GF-D8 (cell line): ENCODE measurements at regions not wholly inside any gene's neighbourhood (a gene's known extent, or its start where the extent isn't known, plus 50 kb on each side); places are given as distances from the start of the nearest gene placed in this dataset.

Experiments
- DNase-seq: peaks from one replicate; lab custom pipeline; 2025; lab: John Stamatoyannopoulos, UW

DNA sequence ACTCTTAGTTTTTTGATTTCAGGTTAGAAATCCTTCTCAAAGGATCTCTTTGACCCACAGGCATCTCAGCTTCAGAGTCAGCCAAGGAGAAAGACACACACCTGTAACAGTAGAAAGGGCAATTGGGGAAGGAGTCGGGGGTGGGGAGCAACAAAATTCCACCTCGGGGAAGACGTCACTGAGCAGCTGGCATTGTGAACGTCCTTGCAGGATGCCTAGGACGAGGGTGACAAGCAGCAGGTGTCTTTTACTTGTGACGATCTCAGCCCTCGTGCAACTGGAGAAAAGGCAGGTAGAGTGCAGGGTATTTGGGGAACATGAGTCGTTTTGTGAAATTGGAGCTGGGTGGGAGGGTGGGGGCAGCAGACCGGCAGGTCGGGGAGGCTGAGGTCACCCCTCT is 627.0 kb downstream of the ACTR3B start:
- DNase-seq = no peak

DNA sequence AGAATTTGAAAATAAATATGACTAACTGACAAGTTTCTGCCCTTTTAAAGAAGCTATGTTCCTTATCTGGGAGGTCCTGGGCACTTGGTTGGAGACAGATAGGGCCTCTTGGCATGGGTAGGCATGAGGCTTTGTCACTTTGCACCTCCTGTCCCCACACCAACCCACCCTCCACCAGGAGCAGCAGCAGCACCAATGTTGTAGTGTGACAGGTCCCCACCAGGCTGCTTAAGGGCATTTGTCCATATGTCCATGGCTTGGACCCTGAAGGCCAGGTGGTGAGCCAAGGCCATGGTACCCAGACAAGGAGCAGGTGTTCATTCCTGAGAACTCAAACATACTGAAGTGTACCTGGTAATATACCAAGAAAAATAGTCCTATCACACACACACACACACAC is 629.1 kb downstream of the ACTR3B start:
- DNase-seq = no peak

DNA sequence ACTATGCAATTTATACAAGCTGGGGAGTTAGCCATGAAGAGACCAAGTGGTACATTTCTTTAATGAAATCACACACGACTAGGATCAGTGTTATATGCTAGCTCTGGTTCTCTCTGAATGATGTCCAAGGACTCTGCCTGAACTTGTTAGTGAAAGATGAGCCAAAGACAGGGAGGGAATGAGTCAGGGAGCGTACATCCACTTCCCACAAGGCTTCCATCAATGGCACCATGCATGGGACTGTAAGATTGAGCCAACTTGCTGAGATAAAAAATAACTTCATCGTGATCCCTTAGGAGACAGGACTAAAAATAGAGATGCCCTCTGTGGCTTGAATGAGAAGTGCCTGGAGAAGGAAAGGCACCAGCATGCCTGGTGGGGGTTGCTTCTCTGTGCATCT is 629.7 kb downstream of the ACTR3B start:
- DNase-seq = no peak

DNA sequence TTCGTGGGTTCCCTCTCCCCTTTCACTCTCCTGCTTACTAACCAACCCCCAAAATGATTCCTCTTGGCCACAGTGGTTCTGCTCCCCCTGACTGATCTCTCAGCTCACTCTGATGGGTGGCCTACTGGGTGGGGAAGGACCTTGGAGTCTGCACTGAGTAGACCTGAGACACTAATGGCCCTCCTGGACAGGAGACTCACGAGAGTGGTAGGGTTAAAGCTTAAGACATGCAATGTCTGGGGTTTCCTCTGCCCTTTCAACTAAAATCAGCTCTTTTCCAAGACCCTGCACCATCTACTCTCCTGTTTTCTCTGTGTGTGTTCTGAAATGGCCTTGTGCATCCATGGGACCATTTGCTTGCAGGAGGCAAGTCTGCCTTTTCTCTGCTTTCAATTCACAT is 631.4 kb downstream of the ACTR3B start:
- DNase-seq = no peak

DNA sequence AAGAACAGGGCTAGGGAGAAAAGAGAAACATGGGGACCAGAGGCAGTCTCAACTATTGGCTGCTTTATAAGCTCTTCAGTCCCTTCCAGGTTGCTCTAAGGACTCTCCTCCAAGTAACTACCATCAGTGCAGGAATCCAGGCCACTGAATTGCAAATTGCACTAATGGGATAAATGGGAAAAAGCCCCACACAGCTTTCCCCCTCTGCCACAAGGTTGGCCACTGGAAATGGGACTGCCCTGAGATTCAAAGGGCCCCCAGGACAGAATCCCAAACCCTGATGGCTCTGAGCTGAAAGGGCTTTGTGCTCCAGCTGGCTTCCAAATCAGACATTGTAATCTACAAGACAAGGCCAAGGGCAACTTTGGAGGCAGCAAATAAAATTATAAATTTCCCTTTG is 633.2 kb downstream of the ACTR3B start:
- no peak for DNase-seq

DNA sequence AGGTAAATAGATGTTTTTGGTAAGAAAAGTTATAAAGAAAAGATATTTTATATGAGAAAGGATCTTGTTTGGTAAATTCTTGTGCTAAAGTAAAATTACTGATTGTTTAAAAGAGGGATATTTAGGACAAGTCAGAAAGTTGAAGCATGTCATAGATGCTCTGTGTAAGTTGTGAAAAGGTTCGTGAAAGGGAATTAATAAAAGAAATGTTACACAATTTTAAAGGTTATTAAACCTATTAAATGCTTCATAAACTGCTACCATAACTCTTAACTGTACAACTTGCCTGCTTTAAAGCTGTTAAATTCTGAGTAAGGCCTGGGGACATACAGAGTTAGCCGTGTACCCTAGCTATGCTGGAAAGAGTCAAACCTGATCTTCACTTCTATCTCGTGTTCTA is 634.1 kb downstream of the ACTR3B start:
- DNase-seq = no peak

DNA sequence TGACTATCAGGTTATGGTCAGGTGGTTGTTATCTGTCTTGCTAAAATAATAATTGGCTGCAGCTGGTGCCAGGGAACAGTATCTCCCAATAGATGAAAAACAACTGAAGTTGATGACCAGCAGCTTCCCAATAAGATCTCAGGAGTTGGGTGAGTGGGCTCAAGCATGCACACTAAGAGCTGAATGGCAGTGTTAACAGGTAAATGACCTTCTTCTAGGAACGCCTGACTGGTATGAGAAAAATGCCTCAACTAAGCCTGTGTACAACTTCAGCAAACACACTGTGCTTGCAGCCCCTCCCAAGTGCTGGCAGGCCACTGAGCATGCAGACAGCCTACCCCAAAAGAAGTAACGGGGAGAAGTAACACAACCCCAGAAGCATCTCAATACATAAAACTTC is 636.9 kb downstream of the ACTR3B start:
- no peak for DNase-seq

DNA sequence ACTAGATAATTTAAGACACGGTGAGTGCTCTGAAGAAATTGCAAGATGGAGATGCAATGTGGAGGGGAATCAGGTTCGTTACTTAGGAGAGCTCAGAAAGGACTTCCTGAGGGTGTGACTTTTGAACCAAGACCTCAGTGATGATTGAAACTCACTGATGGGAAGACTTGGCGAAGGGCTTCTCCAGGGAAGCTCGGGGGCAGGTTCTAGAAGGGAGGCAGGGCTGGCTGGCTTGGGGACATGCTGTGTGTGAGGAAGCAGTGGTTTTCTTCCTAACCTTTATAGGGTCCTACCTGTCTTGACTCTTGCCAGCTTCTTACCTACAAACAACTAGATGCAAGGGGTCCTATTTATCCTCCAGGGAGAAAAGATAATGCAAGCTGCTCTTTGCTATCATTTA is 637.9 kb downstream of the ACTR3B start:
- no peak for DNase-seq

DNA sequence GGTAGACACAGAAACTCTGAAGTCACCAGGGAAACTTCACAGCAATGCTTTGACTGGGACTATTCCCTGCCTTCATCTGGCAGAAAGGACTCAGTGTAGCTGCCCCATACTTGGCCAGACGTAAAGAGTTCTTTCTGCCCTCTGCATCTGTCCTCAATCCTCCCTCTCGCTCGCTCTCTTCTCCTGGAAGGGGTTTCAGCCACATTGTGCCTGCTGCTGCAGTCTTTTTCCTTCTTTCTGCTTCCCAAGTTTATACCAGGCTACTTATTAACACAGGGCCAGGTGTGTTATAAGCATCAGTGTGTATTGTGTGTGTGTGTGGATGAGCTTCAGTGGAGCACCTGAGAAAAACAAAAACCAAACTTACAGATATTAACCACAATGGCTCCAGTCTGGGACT is 638.4 kb downstream of the ACTR3B start:
- DNase-seq = no peak

DNA sequence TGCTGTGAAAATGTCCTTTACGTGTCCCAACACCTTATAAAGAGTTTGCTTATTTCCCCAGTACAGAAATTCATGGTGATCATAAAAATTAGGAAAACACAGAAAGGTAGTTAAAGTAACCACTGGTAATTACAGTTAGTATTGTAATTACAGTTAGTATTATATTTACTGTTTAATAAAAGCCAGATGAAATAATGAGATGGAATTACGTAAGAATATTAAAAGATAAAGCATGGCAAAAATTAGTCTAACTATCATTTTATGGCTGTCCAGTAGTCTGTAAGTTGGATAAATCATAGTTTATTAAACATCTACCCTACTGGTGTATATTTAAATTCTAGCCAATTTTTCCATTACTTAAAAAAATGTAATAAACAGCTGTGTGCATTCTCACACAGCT is 638.8 kb downstream of the ACTR3B start:
- DNase-seq = no peak

DNA sequence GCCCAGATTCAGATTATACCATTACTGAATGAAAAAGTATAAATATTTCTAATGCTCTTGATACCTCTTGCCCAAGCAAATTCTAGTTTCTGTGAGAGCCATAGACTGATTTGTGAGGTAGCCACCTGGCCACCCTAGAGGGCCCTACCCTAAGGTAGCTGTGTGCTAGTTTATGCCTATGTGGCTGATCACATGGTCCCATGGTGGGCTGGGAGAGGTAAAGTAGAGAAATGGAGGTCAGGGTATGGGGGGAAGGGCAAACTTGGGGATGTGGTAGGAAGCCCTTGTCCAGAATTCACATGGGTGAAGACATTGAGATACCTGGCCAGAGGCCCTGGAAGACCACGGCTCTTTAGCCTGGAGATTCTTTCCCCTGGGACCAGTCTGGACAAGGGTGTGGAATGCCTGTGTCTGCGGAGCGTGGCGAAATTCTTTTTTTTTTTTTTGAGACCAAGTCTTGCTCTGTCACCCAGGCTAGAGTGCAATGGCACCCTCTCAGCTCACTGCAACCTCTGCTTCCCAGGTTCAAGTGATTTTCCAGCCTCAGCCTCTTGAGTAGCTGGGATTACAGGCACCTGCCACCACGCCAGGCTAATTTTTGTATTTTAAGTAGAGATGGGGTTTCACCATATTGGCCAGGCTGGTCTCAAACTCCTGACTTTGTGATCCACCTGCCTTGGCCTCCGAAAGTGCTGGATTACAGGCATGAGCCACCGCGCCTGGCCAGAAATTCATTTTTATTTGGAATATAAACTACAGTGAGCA is 639.4 kb downstream of the ACTR3B start:
- DNase-seq = no peak

DNA sequence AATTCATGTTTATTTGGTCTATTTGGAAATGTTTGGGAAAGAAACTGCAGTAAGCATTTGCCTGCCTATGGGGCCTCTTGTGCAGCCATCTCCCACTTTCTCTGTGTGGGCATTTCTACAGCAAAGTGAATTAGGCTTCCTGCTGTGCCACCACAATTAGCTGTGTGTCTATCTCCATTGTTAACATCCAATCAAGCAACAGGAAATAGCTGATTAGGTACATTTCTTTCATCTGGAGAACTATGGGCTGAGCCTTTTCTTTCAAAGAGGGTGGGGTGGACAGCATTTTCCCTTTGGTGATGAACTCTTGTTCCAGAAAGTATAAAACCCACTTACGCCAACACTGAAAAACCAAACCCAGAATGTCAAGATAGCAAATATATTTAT is 640.0 kb downstream of the ACTR3B start:
- no peak for DNase-seq

DNA sequence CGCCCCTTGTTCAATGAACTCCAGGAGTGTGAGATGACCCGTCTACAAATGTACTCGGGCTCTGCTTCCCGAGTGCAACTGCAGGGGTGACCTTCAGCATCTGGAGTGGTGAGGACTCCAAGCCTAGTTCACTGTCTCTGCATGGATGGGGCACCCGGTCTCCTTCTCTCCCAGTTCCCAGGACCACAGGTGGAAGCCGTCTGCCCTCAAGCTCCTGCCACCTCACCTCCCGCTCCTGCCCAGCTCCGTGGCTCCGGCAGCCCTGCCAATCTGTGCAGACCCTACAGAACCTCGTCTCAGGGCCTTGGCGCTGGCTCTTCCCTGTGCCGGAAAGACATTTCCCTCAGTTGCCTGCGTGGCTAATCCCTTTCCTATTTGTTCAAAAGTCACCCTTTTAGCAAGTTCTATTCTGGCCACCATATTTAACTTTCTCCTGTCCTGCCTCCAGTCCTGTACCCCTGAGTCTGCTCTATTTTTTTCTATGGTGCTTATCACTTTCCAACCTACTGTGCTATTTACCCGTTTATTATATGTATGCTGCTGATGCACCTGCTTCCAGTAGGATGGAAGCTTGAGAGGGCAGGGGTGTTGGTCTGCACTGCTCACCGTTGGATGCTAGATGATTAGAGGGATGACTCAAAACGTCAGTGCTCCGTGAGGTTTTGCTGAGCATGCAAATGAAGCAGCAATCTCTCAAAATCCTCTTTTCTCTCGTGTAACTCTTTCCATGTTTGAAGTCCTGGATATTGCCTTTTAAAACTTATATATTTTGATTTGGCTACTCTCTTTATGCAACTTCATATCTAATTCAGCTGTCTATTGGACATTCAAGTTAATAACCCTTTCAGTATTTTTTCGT is 641.4 kb downstream of the ACTR3B start:
- no peak for DNase-seq

DNA sequence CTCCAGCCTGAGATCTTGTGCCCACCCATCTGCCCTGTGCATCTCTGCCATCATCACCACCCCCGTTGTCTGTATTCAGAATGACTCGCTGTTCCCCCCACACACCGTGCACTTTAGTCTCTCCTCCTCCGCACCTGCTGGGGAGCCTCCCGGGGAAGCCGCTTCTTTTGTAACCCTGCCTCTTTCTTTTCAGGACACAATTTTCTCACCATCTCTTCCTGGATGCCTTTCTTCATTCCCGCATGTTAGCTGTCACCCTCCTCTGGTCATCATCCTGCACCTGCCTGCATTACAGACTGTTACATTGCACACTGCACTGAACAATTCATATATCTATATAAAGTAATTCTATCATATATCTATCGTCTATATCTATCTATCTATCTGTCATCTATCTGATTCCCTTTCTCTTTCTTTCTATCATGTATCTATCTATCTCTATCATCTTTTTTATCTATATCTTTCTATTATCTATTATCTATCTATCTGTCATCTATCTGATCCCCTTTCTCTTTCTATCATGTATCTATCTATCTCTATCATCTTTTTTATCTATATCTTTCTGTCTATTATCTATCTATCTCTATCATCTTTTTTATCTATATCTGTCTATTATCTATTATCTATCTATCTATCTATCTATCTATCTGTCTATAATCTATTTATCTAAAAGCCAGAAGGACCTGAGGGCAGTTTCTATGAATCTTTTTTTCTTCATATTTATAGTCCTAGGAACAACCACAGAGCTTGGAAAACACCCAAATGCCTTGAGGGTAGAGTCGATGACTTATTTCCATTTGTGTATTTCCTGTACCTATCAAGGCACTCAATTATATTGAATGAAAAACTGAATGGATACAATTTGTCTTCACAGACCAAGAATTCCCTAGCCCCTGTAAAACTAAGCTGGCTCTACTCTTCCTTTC is 642.5 kb downstream of the ACTR3B start:
- DNase-seq = no peak

DNA sequence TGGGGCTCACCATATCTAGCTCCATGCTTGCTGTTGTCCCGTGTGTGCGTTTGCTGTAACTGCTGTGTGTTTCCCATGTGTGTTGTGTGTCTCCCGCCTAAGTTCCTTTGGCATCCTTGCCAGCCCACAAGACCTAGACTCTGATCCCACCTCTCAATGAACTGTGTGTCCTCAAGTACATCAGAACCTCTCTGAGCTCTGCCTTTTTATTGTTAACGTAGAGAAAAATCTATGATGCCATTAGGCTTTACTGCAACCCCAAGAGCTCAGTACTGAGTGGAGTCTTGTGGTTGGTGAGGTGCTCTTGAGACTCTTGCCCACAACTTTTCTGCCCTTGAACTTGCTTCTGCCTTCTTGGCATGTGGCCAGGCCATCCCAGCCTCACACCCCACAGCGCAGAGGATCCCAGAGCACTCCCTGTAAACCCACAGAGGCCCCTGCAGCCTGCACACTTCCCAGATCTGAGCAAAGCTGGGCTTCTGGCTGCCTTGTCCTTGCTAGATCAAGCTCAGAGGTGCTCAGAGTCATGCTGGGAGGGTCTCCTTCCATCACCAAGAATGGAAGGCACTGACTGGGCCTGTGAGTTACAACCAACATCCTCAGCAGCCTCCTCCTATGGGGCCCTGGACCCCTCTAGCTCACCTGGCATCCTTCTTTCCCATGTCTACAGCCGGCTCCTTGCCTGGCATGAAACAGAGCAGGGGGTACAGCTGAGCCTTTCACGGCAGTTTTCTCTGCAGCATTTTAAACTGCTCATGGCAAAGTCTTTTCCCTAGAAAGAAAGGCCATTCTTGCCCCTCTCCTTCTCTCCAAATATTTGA is 643.4 kb downstream of the ACTR3B start:
- no peak for DNase-seq

DNA sequence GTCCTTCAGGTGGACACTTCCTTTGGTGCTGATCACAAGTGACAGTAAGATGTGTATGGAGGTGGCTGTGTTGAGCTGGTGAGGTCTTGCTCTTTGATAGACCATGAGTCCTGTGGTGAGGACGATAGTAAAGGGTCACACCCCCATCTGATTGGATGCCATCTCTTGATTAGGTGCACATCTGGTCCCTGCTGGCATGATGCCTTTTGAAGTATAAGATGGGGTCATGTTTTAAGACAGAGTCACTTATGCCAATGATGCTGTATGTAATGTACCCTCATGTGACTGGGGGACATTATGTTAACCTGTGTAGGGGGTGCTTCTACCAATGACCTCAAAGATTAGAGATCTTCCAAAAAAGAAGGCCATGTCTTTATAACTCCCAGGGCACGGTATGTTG is 644.6 kb downstream of the ACTR3B start:
- DNase-seq = no peak

DNA sequence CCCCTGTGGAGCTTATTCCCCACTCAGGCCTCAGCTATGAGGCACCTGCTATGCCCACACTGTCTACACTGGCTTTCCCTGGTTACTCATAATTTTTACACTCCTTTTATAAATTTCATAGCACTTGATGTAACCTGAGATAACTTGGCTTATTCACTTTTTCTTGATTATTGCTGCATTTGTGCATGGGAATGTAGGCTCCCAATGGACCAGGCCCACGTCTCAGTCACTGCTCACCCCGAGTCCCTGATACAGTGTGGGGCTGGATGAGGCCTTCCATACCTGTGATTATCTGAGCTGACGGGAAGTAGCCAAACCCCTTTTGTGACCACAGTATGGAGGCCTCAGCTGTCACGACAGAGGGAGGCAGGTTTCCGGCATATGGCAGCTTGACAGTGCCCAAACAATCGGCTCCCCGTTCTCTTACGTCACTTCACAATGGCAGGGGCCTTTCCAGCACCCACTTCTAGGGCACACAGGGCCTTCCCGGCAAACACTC is 645.3 kb downstream of the ACTR3B start:
- DNase-seq = no peak

DNA sequence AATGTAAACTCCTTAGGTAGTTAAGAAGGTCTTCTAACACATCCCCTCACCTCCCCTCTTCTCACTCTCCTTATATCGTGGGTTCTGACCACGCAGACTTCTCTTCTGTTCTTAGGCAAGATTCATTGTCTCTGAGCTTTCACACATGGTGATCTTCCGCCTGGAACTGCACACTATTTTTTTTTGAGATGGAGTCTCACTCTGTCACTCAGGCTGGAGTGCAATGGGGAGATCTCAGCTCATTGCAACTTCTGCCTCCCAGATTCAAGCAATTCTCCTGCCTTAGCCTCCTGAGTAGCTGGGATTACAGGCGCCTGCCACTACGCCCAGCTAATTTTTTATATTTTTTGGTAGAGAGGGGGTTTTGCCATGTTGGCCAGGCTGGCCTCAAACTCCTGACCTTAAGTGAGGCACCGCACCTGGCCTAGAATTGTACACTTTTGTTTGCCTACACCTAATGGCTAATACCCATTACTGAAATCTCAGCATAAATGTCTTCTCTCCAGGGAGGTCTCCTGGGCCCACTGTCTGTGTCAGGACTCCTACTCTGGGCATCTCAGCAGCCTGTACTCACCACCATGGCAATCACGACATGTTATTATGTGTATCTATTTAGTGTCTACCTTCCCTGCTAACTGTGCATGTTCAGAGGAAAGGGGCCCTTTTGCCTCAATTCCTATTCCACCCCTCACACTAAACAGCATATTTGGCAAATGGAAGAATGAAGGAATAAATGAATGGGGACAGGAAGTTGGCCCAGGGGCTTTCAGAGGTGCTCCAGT is 646.3 kb upstream of the DPP6 start:
- DNase-seq = no peak

DNA sequence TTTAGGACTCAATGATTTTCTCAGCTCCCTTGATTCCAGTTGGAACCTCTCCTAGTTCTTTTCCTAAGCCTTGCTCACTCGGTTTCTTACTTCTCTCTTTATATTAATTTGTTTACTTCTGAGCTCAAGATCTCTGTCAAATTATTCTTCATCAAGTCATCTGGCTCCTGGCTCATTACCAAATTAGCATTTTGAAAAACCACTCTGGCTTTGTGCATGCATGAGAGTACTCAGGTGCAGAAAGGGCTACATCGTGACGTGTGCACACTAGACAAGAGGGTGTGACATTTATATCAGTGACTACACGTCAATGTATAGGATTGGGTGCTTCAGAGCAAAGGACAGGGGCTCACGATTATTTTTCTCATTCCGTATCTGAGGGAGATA is 645.7 kb upstream of the DPP6 start:
- no peak for DNase-seq

DNA sequence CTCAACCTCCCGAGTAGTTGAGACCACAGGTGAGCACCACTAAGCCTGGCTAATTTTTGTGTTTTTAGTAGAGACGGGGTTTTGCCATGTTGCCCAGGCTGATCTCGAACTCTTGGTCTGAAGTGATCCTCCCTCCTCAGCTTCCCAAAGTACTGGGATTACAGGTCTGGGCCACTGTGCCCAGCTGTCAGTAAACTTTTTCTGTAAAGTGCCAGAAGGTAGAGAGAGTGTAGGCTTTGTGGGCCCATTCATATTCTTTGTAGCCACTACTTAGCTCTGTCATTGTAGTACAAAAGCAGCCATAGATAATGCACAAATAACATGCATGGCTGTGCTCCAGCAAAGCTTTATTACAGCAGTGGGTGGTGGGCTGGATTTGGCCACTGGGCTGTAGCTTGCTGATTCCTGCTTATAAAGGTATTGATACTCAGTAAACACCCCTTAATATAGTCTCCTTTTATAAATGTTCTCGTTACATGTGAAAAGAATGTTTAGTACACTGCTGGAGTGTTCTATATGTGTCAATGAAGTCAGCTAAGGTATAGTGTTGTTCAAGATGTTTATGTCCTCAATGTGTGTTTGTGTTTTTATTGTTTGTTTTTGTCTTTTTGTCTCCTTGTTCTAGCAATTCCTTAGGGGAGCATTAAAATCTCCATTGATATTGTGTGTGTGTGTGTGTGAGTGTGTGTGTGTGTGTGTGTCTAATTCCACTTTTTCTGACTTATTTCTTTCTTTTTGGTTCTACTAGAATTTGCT is 644.7 kb upstream of the DPP6 start:
- DNase-seq = no peak
